ENCODE measurements at regions not wholly inside any gene's neighbourhood (a gene's known extent, or its start where the extent isn't known, plus 50 kb on each side); places are given as distances from the start of the nearest gene placed in this dataset.

GRCh38 chr3:13750215-13750614 lies 129.7 kb downstream of the WNT7A start:
- H3K9me1 ChIP-seq (replicated peaks; ENCODE audit: control insufficient read depth, extremely low read depth, insufficient read depth, low read length): no peaks in the 10 kb centered on the region
- ChIA-PET POLR2A (no interaction called here), CTCF (no interaction called here)
- intact Hi-C loops (cut with micrococcal nuclease) (no loop called here), dilution Hi-C loops (cut with MboI; ENCODE audit: extremely low pct_ligation_motif_present, low sequenced_read_pairs) (no loop called here)
- H3K79me2 ChIP-seq (ENCODE audit: control insufficient read depth, insufficient read depth, low read length): no peaks in the 10 kb centered on the region
- no peak overlapping the region for H3K9ac ChIP-seq (replicated peaks; ENCODE audit: extremely low read depth, insufficient read depth, low read length)
- no TSS peak for BruUV-seq (replicated peaks)
- no peak for FAIRE-seq
- no peak overlapping the region for H3K4me3 ChIP-seq (replicated peaks in 1 of 3; ENCODE audit: insufficient read depth in 1 of 3, low read depth in 1 of 3, low read length in 3 of 3)
- H3K27me3 ChIP-seq (ENCODE audit: control insufficient read depth in 2 of 2, insufficient read depth in 2 of 2, low read length in 2 of 2): no peaks in the 10 kb centered on the region
- H2AFZ ChIP-seq (ENCODE audit: low read depth, low read length): no peak overlapping the region
- no peaks in the 10 kb centered on the region for H3K9me3 ChIP-seq (replicated peaks; ENCODE audit: control insufficient read depth, insufficient read depth, low read length)
- H3K4me2 ChIP-seq (ENCODE audit: insufficient read depth, low read length): no peak overlapping the region
- no peak overlapping the region for H3K27ac ChIP-seq (ENCODE audit: insufficient read depth, low read depth, low read length)
- TF ChIP-seq CTCF (IDR thresholded peaks at IDR 0.05; ENCODE audit: extremely low read depth in 1 of 2, insufficient read depth in 1 of 2, low read depth in 1 of 2, low read length in 2 of 2) (no peak), POLR2AphosphoS5 (IDR thresholded peaks at IDR 0.05; ENCODE audit: insufficient read depth, low read depth, low read length) (no peak), JUN (IDR thresholded peaks at IDR 0.05; ENCODE audit: borderline replicate concordance, insufficient read depth, insufficient read length, low read depth) (no peak), FOS (IDR thresholded peaks at IDR 0.05; ENCODE audit: borderline replicate concordance, insufficient read depth, low read length) (no peak)
- DNase-seq (ENCODE audit: low read depth, low spot score): no peak
- no peaks in the 10 kb centered on the region for H3K4me1 ChIP-seq (ENCODE audit: control insufficient read depth, extremely low read depth, insufficient read depth, low read length)
- H4K20me1 ChIP-seq (replicated peaks; ENCODE audit: control insufficient read depth, extremely low read depth, insufficient read depth, low read length): no peaks in the 10 kb centered on the region
- no peaks in the 10 kb centered on the region for H3K36me3 ChIP-seq (ENCODE audit: control insufficient read depth in 2 of 2, extremely low read depth in 1 of 2, insufficient read depth in 2 of 2, low read length in 2 of 2)

GRCh38 chr3:13749063-13749764 lies 130.7 kb downstream of the WNT7A start:
- Histone ChIP-seq H3K9ac (replicated peaks; ENCODE audit: extremely low read depth, insufficient read depth, low read length) (no peak overlapping the region), H3K9me1 (replicated peaks; ENCODE audit: control insufficient read depth, extremely low read depth, insufficient read depth, low read length) (no peaks in the 10 kb centered on the region), H3K27me3 (ENCODE audit: control insufficient read depth in 2 of 2, insufficient read depth in 2 of 2, low read length in 2 of 2) (no peaks in the 10 kb centered on the region), H2AFZ (ENCODE audit: low read depth, low read length) (no peak overlapping the region), H3K27ac (ENCODE audit: insufficient read depth, low read depth, low read length) (no peak overlapping the region), H3K79me2 (ENCODE audit: control insufficient read depth, insufficient read depth, low read length) (no peaks in the 10 kb centered on the region), H3K9me3 (replicated peaks; ENCODE audit: control insufficient read depth, insufficient read depth, low read length) (no peaks in the 10 kb centered on the region), H3K4me2 (ENCODE audit: insufficient read depth, low read length) (no peak overlapping the region), H4K20me1 (replicated peaks; ENCODE audit: control insufficient read depth, extremely low read depth, insufficient read depth, low read length) (no peaks in the 10 kb centered on the region), H3K4me1 (ENCODE audit: control insufficient read depth, extremely low read depth, insufficient read depth, low read length) (no peaks in the 10 kb centered on the region), H3K36me3 (ENCODE audit: control insufficient read depth in 2 of 2, extremely low read depth in 1 of 2, insufficient read depth in 2 of 2, low read length in 2 of 2) (no peaks in the 10 kb centered on the region), H3K4me3 (replicated peaks in 1 of 3; ENCODE audit: insufficient read depth in 1 of 3, low read depth in 1 of 3, low read length in 3 of 3) (no peak overlapping the region)
- TF ChIP-seq FOS (IDR thresholded peaks at IDR 0.05; ENCODE audit: borderline replicate concordance, insufficient read depth, low read length): no peak
- no peak for TF ChIP-seq CTCF (IDR thresholded peaks at IDR 0.05; ENCODE audit: extremely low read depth in 1 of 2, insufficient read depth in 1 of 2, low read depth in 1 of 2, low read length in 2 of 2)
- no peak for TF ChIP-seq GATA2 (IDR thresholded peaks at IDR 0.05; ENCODE audit: insufficient read depth, insufficient read length, low read depth, low read length)
- no peak for TF ChIP-seq POLR2AphosphoS5 (IDR thresholded peaks at IDR 0.05; ENCODE audit: insufficient read depth, low read depth, low read length)
- POLR2A ChIA-PET: no interaction called here
- FAIRE-seq (no peak), DNase-seq (ENCODE audit: low read depth, low spot score) (no peak)
- CTCF ChIA-PET: no interaction called here
- dilution Hi-C loops (cut with MboI; ENCODE audit: extremely low pct_ligation_motif_present, low sequenced_read_pairs): no loop called here
- intact Hi-C loops (cut with micrococcal nuclease): no loop called here
- no TSS peak for BruUV-seq (replicated peaks)

All from endothelial cell of umbilical vein (primary cell).